ENCODE measurements at regions not wholly inside any gene's neighbourhood (a gene's known extent, or its start where the extent isn't known, plus 50 kb on each side); places are given as distances from the start of the nearest gene placed in this dataset.

GRCh38 chr3:153038779-153039178 lies 123.2 kb upstream of the RAP2B start:
- TF ChIP-seq CTCF (IDR thresholded peaks at IDR 0.05) = no peak
- no peak for TF ChIP-seq POLR2A (IDR thresholded peaks at IDR 0.05)

All from lower leg skin (tissue), 3 donors.